H1 (cell line): ENCODE measurements at regions not wholly inside any gene's neighbourhood (a gene's known extent, or its start where the extent isn't known, plus 50 kb on each side); places are given as distances from the start of the nearest gene placed in this dataset.

Experiments
- CTCF ChIA-PET: fragments of 300-600 bp; sonication (Branson Sonifier 250); formaldehyde crosslinking; loops from one replicate; lab custom pipeline; 2021; ENCODE audit not compliant: partially characterized antibody; lab: Charles Lee
- POLR2A ChIA-PET: fragments of 300-600 bp; sonication (Branson Sonifier 250); formaldehyde crosslinking; loops from one replicate; lab custom pipeline; 2021; ENCODE audit warnings: inconsistent platforms; ENCODE audit not compliant: partially characterized antibody; lab: Charles Lee
- DNase-seq, 2 experiments: peaks; one replicate each; pipeline versions ENCODE4 v3.0.0 to v3.0.0-alpha.2; 2010 to 2022; ENCODE audit warnings: low spot score in 2 of 2, low read depth in 1 of 2, mixed read lengths in 1 of 2
- FAIRE-seq: peaks from 2 replicates; lab custom pipeline; 2011; peaks lifted over from hg19 to GRCh38; lab: Jason Lieb, UNC
- H2AFZ ChIP-seq: 2 replicates; pipeline ENCODE4 v1.8.1; 2012; ENCODE audit warnings: low read length, inconsistent platforms
- H2AK5ac ChIP-seq: 2 replicates; pipeline ENCODE4 v1.6.1; 2013; ENCODE audit warnings: low read depth, low read length
- H2BK120ac ChIP-seq: replicated peaks from 2 replicates; pipeline ENCODE3; 2013; ENCODE audit warnings: low read depth, low read length, inconsistent platforms
- H2BK12ac ChIP-seq: 2 replicates; pipeline ENCODE4 v1.6.1; 2013; ENCODE audit warnings: low read depth, low read length
- H2BK15ac ChIP-seq: 2 replicates; pipeline ENCODE4 v1.6.1; 2013; ENCODE audit warnings: low read length
- H2BK20ac ChIP-seq: 2 replicates; pipeline ENCODE4 v1.6.1; 2013; ENCODE audit warnings: low read length
- H2BK5ac ChIP-seq: 2 replicates; pipeline ENCODE4 v1.6.1; 2013; ENCODE audit warnings: low read depth, low read length
- H3K14ac ChIP-seq: 2 replicates; pipeline ENCODE4 v1.6.1; 2013; ENCODE audit warnings: inconsistent platforms; ENCODE audit not compliant: insufficient read length
- H3K18ac ChIP-seq: 2 replicates; pipeline ENCODE4 v1.6.1; 2013; ENCODE audit warnings: low read length; ENCODE audit errors: extremely low read depth
- H3K23ac ChIP-seq: 2 replicates; pipeline ENCODE4 v1.6.1; 2013; ENCODE audit warnings: inconsistent platforms; ENCODE audit not compliant: insufficient read length
- H3K23me2 ChIP-seq: 2 replicates; pipeline ENCODE4 v1.6.1; 2013; ENCODE audit warnings: low read depth, low read length
- H3K27ac ChIP-seq: 2 replicates; pipeline ENCODE4 v1.6.1; 2011; ENCODE audit warnings: low read depth, low read length, inconsistent platforms
- H3K27me3 ChIP-seq, 4 experiments: replicated peaks in 1 of 4; 1 replicate in 1 of 4; 2 replicates in 3 of 4; pipeline versions ENCODE4 v1.6.1 to v1.8.1; 2011 to 2013; ENCODE audit warnings: low read length in 3 of 4, mild to moderate bottlenecking in 3 of 4, inconsistent platforms in 2 of 4, mixed read lengths in 2 of 4, moderate library complexity in 1 of 4; ENCODE audit not compliant: control insufficient read depth in 3 of 4, insufficient read depth in 3 of 4; ENCODE audit errors: extremely low read depth in 1 of 4
- H3K36me3 ChIP-seq, 4 experiments: 2 replicates each; pipeline versions ENCODE4 v1.6.1 to v1.8.1; 2011 to 2013; ENCODE audit warnings: mild to moderate bottlenecking in 4 of 4, low read length in 3 of 4, moderate library complexity in 2 of 4, control low read depth in 1 of 4, inconsistent platforms in 1 of 4; ENCODE audit not compliant: insufficient read depth in 4 of 4, control insufficient read depth in 2 of 4
- H3K4ac ChIP-seq: replicated peaks from 2 replicates; pipeline ENCODE3; 2013; ENCODE audit warnings: low read length, low read depth, mixed read lengths, inconsistent platforms; ENCODE audit not compliant: insufficient read length
- H3K4me1 ChIP-seq, 4 experiments: replicated peaks in 1 of 4; 1 replicate in 1 of 4; 2 replicates in 3 of 4; pipeline versions ENCODE4 v1.6.1 to v1.8.1; 2011 to 2013; ENCODE audit warnings: low read length in 3 of 4, inconsistent platforms in 2 of 4, mixed read lengths in 1 of 4; ENCODE audit not compliant: insufficient read depth in 4 of 4, control insufficient read depth in 3 of 4
- H3K4me2 ChIP-seq, 2 experiments: 2 replicates each; pipeline versions ENCODE4 v1.6.1 to v1.8.1; 2011 to 2013; ENCODE audit warnings: low read depth in 2 of 2, low read length in 2 of 2, control low read depth in 1 of 2, inconsistent platforms in 1 of 2, mild to moderate bottlenecking in 1 of 2; ENCODE audit not compliant: insufficient read depth in 1 of 2
- H3K4me3 ChIP-seq, 4 experiments: fragments of 200-600, 300-600 bp in 1 of 4; sonication (generic), shearing (Covaris generic), sonication (Bioruptor Twin) in 1 of 4; 2 replicates each; pipeline versions ENCODE4 v1.5.1 to v1.8.1; 2011 to 2016; ENCODE audit warnings: low read length in 4 of 4, low read depth in 3 of 4, control low read depth in 2 of 4, inconsistent platforms in 2 of 4, mild to moderate bottlenecking in 2 of 4, mixed read lengths in 1 of 4, moderate library complexity in 1 of 4; ENCODE audit not compliant: insufficient read depth in 2 of 4; ENCODE audit errors: extremely low read depth in 1 of 4
- H3K56ac ChIP-seq: replicated peaks from 2 replicates; pipeline ENCODE3; 2013; ENCODE audit warnings: low read depth, mild to moderate bottlenecking, mixed read lengths, low read length, inconsistent platforms; ENCODE audit not compliant: insufficient read length
- H3K79me1 ChIP-seq: 2 replicates; pipeline ENCODE4 v1.6.1; 2013; ENCODE audit warnings: low read depth, low read length, control low read depth
- H3K79me2 ChIP-seq, 2 experiments: 2 replicates each; pipeline versions ENCODE4 v1.6.1 to v1.8.1; 2012 to 2013; ENCODE audit warnings: low read length in 2 of 2, mild to moderate bottlenecking in 2 of 2, inconsistent platforms in 1 of 2; ENCODE audit not compliant: insufficient read depth in 2 of 2, control insufficient read depth in 1 of 2
- H3K9ac ChIP-seq, 4 experiments: replicated peaks in 1 of 4; 1 replicate in 1 of 4; 2 replicates in 3 of 4; pipeline versions ENCODE4 v1.6.1 to v1.8.1; 2011 to 2013; ENCODE audit warnings: low read depth in 3 of 4, low read length in 3 of 4, control low read depth in 2 of 4, mild to moderate bottlenecking in 2 of 4, moderate library complexity in 2 of 4, inconsistent platforms in 1 of 4; ENCODE audit errors: extremely low read depth in 1 of 4
- H3K9me3 ChIP-seq, 2 experiments: 2 replicates each; pipeline versions ENCODE4 v1.6.1 to v1.8.1; 2012 to 2013; ENCODE audit warnings: mild to moderate bottlenecking in 2 of 2, moderate library complexity in 2 of 2, control low read depth in 1 of 2, inconsistent platforms in 1 of 2, low read depth in 1 of 2, low read length in 1 of 2, mixed read lengths in 1 of 2; ENCODE audit not compliant: insufficient read depth in 2 of 2
- H4K20me1 ChIP-seq, 2 experiments: replicated peaks in 1 of 2; 2 replicates each; pipeline versions ENCODE3 to v1.8.1; 2011 to 2013; ENCODE audit warnings: inconsistent platforms in 2 of 2, low read length in 2 of 2, mild to moderate bottlenecking in 1 of 2; ENCODE audit not compliant: insufficient read depth in 2 of 2, control insufficient read depth in 1 of 2
- H4K5ac ChIP-seq: 2 replicates; pipeline ENCODE4 v1.6.1; 2013; ENCODE audit warnings: low read length, low read depth, mixed read lengths, inconsistent platforms; ENCODE audit not compliant: insufficient read length
- H4K8ac ChIP-seq: 2 replicates; pipeline ENCODE4 v1.8.0; 2013; ENCODE audit warnings: mild to moderate bottlenecking, moderate library complexity, low read length, inconsistent platforms; ENCODE audit not compliant: insufficient read depth; ENCODE audit errors: extremely low read depth
- H4K91ac ChIP-seq: replicated peaks from 2 replicates; pipeline ENCODE3; 2013; ENCODE audit warnings: low read length, mixed read lengths, inconsistent platforms; ENCODE audit not compliant: insufficient read length
- CEBPB ChIP-seq: IDR thresholded peaks from 2 replicates; pipeline ENCODE4 v1.6.1; 2012; ENCODE audit warnings: low read depth, low read length
- CHD1 ChIP-seq: IDR thresholded peaks from 2 replicates; pipeline ENCODE4 v1.6.1; 2012; ENCODE audit warnings: low read depth, low read length, improper control_type of control experiment
- CTBP2 ChIP-seq: IDR thresholded peaks from 2 replicates; pipeline ENCODE4 v1.7.0; 2011; ENCODE audit warnings: borderline replicate concordance, mild to moderate bottlenecking, moderate library complexity, mixed read lengths, low read length; ENCODE audit not compliant: insufficient read depth, insufficient read length
- GTF2F1 ChIP-seq: IDR thresholded peaks from 2 replicates; pipeline ENCODE4 v1.6.1; 2012; ENCODE audit warnings: low read depth, low read length, improper control_type of control experiment, borderline replicate concordance
- RXRA ChIP-seq: IDR thresholded peaks from 2 replicates; pipeline ENCODE4 v1.6.1; 2011; ENCODE audit warnings: low read depth, mild to moderate bottlenecking, low read length, moderate library complexity; ENCODE audit not compliant: insufficient read depth
- SIRT6 ChIP-seq: IDR thresholded peaks from one replicate; pipeline ENCODE4 v1.7.1; 2012; ENCODE audit warnings: low read length, inconsistent platforms
- SP4 ChIP-seq: IDR thresholded peaks from 2 replicates; pipeline ENCODE4 v1.6.1; 2012; ENCODE audit warnings: low read length, inconsistent platforms
- TEAD4 ChIP-seq: IDR thresholded peaks from 2 replicates; pipeline ENCODE4 v1.6.1; 2012; ENCODE audit warnings: low read depth, low read length, inconsistent platforms, mixed read lengths
- TF ChIP-seq, protein P1 (sequence below): IDR thresholded peaks from 2 replicates; pipeline ENCODE4 v1.6.1; 2011; ENCODE audit warnings: low read length, improper control_type of control experiment

DNA sequence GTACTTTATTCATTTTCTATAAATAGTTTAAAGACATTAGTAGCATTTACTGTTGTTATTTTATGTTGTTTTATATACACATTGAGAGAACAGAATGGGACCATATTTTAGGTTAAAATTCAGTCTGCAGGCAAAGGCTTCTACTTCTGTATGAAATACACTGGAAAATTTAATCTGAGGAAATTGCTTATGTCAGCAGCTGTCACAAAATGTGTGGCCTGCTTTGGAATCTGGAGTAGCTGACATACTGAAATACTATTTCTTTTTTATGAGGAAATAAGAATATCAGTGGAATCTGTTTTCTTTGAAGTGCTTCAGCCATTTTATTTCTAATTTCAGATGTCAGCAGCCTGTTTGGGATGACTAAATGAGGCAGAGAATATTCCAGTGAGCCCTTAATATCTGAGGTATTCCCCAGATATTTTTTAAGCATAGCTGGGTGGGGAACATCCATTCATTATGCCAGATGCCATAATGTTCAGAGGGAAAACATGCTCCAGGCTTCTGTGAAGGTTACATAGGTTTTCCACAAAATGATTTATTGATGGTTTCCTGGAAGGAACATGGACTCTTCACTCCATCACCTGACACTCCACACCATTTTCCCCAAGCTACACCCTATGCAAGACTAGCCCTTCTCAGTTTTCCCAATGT is 267.1 kb downstream of the ARL4A start:
- Histone ChIP-seq H3K27me3 (no peaks in the 10 kb centered on the region), H2AK5ac (no peak overlapping the region), H3K23me2 (no peaks in the 10 kb centered on the region), H2AFZ (no peak overlapping the region), H3K79me2 (no peaks in the 10 kb centered on the region), H3K9ac (no peak overlapping the region), H2BK20ac (no peak overlapping the region), H4K8ac (no peak overlapping the region), H3K4ac (no peak overlapping the region), H2BK12ac (no peak overlapping the region), H3K18ac (no peak overlapping the region), H3K56ac (no peak overlapping the region), H3K23ac (no peak overlapping the region), H3K4me1 (no peaks in the 10 kb centered on the region), H3K79me1 (no peaks in the 10 kb centered on the region), H3K4me3 (no peak overlapping the region), H3K36me3 (no peaks in the 10 kb centered on the region), H3K27ac (no peak overlapping the region), H4K20me1 (no peaks in the 10 kb centered on the region), H3K4me2 (no peak overlapping the region), H2BK5ac (no peak overlapping the region), H3K9me3 (no peaks in the 10 kb centered on the region), H2BK15ac (no peak overlapping the region), H4K91ac (no peak overlapping the region), H3K14ac (no peak overlapping the region), H2BK120ac (no peak overlapping the region), H4K5ac (no peak overlapping the region)
- TF ChIP-seq SP4 (no peak), CTBP2 (no peak), CHD1 (no peak), SIRT6 (no peak), RXRA (no peak), CEBPB (no peak), GTF2F1 (no peak), TEAD4 (no peak)
- TF ChIP-seq, protein P1, sequence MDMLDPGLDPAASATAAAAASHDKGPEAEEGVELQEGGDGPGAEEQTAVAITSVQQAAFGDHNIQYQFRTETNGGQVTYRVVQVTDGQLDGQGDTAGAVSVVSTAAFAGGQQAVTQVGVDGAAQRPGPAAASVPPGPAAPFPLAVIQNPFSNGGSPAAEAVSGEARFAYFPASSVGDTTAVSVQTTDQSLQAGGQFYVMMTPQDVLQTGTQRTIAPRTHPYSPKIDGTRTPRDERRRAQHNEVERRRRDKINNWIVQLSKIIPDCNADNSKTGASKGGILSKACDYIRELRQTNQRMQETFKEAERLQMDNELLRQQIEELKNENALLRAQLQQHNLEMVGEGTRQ = no peak
- ChIA-PET CTCF (interaction anchor here (1.2 to 1.8 kb wide), 2 partner anchors 10 to 309 kb away, joined by 3 read pairs; no protein-coding TSS in a partner anchor), POLR2A (no interaction called here)
- DNase-seq (no peak), FAIRE-seq (no peak)
